NCI-H1417 treated with DMSO at 0.1 percent for 48 hours (cell line): ENCODE measurements at regions not wholly inside any gene's neighbourhood (a gene's known extent, or its start where the extent isn't known, plus 50 kb on each side); places are given as distances from the start of the nearest gene placed in this dataset.

Experiments used
- DNase-seq: peaks from one replicate; lab custom pipeline; 2025; lab: John Stamatoyannopoulos, UW

DNA sequence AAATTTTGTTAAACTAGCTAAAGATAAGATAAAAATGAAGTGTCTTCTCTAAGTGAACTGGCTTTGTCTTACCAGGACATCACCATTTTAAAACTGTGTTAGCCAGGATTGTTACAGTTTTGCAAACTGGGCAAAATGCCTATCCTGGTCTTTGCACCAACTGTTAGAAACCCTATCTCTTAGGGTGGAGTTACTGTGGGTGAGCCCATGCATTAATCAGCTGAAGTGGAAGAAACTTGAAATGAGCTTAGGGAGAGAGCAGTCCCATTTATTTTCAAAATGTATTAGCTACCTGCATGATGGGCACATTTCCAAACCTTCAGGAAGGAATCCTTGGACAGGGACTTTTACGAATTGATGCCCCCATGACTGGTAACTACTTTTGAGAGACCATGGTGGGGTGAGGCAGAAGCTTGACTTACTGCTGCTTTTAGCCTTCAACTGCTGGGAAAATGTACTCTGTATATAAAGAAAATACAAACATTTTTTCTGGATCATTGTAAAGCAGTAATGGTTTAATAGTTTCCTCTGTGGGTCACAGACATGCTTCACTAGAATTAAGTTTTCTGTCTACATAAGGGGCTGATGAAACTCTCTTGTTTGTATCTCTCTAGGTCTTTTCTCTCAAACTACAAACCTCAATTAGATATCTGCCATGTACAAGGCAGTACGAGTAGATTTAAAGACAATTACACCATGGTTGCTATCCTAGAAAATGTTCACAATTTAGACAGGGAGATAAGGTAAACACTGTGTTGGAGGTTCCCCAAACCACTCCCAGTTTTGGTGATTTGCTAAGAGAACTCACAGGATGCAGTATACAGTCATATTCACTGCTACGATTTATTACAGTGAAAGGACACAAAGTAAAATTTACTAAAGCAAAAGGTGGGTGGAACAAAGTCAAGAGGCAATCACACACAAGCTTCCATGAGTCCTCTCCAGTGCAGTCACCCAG is 321.4 kb upstream of the MMADHC start:
- no peak for DNase-seq

DNA sequence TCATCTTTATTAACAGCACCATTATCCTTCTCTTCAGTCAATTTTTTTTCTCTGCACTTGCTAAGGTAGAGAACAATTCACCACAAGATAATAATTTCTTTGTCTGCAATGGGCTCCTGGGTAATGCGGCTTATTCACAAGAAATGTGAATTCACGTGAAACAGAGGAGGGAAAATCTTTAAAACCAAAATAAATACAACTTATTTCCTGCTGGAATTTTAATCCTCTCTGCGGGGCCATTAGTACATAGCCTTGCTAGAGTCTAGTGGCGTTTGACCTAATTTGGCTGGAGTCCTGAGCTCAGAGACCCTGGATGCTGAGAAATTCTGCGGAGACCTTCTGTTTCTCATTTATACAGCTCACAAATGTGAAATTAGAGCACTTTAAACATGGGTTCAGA is 319.3 kb upstream of the MMADHC start:
- no peak for DNase-seq

DNA sequence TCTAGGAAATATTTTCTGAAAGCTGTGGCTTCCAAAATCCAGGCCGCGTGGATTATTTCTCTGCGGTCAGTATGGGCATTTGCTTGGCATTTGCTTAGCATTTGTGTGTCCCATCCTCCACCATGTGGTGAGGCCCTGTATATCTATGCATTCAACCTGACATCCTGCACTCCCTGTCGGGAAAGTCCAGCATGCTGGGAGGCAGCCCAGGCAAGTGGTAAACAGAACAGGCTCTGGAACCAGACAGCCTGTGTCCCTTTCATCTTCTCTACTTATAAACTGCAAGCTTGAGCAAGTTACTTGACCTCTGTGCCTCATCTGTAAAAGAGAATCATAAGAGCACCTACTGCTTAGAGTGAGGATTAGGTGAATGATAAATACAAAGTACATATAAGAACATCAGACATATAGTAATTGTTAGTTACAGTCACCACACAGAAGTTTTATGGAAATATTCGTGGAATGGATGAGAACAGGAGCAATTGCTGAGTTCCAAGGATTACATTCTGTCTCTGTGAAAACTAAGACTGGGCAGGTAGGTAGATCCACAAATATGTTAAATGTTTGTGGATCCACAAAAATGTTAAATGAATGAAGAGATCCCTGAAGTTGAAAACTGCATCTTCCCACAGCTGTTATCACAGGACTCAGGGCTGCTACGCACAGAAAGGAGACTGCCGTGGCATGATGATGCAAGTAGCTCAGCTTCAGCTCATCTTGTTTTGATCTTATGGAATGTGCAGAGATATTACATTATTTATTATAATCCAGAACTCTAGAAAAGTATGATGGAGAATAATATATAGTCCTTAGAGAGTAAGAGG is 317.0 kb upstream of the MMADHC start:
- DNase-seq: no peak

DNA sequence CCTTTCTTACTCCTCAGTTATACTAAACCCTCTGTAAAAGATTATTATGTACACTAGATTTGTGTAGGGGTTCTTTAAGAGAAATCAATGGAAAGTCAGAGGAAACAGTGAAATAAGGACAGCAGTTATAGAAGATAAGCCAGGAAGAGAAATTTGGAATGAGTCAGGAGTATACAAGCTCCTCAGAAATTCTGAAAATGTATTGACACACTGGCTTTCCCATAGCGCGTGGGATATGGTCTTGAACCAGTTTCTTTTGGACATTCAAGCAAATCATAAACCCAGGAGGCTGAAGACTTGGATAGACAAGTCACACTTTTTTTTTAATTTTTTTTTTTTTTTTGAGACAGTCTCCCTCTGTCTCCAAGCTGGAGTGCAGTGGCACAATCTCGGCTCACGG is 316.1 kb upstream of the MMADHC start:
- no peak for DNase-seq

DNA sequence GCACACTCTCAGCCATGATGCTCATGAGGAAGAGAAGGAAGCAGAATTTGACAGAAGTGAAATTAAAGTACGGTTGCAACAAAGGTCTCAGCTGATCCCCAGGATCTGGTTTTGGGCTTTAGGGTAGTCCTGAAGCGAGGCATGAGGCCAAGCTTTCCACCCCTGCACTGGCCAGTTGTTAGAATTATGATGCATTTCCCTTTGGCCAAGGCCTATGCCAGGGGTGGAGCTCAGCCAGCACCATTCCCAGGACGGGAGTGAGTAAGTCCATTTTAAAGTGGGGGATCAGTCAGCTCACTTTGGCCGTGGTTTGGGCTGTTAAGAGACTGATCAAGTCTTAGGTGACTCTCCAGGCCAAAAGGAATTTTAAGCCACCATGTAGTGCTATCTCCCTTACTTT is 314.5 kb upstream of the MMADHC start:
- no peak for DNase-seq

DNA sequence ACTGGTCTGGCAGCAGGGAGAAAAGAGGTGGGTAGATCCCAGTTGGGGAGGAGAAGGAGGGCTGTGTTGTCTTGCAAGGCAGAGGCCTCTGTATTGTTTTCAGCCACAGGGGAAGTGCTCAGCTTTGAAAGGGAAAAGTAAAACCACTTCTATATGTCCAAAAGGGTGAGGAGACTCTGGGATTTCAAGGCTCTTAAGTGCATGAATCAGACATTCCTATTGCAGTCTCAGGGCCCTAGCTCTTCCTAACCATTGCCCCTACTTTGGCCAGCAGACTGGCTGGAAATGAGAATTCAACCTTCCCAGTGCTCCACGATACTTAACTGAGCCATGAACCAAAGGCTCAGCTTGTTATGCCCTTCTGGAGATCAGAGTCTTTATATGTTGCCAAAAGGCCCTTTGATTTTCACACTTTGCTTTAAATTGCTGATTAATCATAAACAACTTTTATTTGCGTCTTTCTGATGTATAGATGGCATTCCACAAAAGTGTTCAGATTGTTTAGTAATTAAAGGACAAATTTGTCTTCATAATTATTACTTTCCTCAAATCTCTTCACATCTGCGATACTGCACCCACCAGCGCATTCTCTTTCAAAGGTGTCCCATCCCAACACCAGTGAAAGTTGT is 313.8 kb upstream of the MMADHC start:
- no peak for DNase-seq

DNA sequence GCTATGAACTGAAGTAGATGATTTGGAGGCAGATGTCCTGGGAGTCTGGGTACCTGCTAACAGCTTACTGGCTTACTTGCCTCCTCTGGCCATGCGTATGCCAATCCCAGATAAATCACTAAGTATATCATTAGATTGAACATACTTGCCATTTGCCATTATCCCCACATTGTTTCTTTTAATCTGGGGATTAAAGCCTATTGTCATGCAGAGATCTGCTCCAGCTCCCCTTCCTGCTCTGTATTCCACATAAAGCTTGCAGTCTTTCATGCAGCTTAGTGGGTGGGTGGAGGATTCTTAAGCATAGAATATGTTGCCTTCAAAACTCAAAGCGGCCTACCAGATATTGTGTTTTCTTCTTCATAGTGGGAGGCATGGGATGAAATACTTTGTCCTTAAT is 311.8 kb upstream of the MMADHC start:
- no peak for DNase-seq

DNA sequence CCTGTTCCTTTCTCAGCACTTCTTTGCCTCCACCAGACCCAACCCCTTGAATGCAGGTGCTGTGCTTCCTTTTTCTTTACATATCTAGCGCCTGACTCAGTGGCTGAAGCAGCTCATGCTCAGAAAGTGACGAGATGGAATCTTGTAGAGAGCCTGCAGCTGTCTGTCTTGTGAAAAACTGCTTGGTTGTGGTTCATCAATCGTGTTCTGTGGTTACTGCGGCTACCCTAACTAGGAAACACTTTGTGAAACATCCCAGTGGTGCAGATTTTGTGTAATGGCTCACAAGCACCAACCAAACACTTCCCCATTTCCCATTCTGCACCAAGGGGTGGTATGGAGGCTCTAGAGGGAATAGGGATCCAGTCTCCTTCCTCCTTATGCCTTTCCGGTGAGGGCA is 307.2 kb upstream of the MMADHC start:
- no peak for DNase-seq

DNA sequence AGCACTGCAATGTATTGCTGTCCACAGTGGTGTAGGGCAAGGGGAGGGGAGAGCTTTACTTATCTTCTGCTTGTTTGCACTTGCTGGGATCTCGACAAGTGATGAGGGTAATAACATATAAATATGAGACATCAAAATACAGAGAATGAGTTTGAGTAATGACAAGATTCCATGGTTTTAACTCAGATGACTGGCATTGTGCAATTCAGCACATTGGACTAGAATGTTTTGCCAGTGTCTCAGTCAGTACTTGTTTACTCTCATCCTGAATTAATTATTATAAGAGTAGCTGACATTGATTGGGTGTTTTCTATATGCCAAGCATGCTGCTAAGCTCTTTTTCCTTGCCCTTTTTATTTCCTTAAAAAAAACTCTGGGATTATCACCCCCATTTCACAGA is 306.7 kb upstream of the MMADHC start:
- no peak for DNase-seq

DNA sequence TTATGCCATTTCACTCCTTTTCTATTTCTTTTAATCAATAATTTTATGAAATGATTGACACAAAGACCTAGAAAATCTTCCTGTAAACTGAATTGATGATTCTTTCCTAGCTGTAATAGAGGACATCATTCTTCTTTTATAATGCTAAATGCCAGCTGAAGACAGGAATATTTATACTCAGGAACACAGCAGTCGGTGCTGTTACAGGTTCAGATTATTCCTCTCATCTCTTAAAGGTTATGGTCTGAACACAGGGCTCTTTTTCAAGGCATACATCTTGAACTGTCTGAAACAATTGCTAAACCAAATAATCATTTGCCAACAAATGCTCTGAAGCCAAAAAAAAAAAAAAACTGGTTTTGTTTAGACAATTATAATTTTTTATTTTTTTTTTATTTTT is 305.0 kb upstream of the MMADHC start:
- no peak for DNase-seq

DNA sequence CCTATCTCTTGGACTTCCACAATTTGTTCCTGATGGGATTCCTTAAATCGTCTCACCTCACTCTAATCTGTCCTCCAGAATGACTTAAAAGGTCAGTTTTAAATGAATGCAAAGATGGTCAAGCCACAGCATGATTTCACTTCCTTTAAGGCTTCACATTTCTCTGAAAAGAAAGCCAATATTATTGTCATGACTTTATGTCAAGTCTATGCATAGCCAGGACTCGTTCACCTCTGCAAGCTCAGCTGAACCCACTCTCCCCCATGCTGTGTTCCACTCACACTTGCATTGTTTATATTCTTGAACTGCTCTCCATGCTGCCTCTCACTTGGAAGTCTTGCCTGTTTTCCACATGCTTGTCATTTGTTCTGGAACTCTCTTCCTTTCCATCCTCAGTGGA is 298.4 kb upstream of the MMADHC start:
- DNase-seq: no peak

DNA sequence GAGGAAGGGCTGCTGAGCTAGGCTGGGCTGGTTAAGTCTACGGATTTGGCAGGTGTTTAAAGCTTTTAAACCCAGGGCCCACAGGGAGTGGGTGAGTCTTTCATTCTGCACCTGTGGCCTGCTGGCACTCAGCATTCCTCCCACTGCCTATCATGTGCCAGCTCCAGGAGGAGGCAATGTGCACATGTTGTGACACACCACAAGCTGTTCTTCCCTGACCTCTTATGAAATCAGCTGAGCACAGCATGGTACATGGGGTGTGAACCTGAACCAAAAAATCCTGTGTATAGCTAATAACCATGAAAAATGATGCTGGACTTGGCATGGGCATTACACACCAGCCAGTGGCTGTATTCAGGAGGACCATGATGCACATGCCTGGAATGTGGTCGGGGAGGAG is 297.9 kb upstream of the MMADHC start:
- no peak for DNase-seq

DNA sequence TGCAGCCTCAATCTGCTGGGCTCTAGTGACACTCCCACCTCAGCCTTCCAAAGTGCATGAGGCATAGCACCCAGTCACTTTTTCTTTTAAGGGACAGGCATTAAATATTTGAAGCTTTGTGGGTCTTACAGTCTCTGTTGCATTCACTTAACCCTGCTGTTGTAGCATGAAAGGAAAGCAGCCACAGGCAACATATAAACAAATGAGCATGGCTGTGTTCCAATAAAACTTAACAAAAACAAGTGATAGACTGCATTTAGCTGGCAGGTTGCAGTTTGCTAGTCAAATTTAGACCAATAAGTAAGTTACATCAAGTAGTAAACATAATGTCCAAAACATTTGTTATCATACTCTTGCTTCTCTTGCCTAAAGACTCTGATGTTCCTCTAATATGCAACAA is 297.3 kb upstream of the MMADHC start:
- no peak for DNase-seq

DNA sequence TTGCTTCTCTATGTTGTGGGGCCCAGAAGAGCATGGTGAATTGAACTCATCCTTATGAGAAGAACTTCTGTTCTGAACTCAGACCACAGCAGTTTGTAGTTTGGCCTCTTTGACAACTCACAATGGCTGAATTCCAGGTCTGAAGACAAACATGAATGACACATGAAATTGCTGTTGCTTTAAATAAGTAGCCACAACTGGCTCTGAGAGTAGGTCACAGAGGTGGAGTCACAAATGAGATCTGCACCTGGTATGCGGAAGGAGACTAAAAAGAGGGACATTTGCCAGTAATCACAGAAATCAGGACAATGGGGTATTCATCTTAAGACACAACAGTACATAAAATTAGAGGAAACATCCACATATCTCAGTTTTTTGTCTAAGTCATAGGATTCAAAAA is 290.3 kb upstream of the MMADHC start:
- no peak for DNase-seq

DNA sequence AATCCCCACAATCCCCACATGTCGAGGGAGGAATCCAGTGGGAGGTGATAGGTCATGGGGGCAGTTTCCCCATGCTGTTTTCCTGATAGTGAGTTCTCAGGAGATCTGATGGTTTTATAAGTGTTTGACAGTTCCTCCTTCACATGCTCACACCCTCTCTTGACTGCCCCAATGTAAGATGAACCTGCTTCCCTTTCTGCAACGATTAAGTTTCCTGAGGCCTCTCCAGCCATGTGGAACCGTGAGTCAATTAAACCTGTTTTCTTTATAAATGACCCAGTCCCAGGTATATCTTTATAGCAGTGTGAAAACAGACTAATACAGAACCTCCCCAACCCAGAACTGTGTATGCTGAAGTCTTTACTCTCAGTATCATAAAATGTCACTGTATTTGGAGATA is 289.5 kb upstream of the MMADHC start:
- DNase-seq: no peak

DNA sequence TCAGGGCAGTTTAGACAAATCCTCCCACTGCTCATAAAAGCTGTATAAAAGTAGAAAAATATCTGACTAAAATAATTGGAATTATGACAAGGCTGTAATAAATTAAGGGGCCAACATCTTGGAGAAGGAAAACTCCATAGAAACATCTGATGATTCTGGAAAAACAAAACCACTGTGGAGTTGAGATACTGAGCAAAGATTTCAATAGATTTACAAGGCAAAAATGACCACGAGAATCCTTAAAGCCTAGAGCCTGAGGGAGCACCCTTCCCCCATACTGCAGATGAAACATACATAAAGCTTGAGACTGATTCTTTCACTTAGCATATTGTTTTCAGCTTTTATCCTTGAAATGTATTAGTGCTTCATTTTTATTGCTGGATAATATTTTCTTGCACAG is 286.4 kb upstream of the MMADHC start:
- no peak for DNase-seq

DNA sequence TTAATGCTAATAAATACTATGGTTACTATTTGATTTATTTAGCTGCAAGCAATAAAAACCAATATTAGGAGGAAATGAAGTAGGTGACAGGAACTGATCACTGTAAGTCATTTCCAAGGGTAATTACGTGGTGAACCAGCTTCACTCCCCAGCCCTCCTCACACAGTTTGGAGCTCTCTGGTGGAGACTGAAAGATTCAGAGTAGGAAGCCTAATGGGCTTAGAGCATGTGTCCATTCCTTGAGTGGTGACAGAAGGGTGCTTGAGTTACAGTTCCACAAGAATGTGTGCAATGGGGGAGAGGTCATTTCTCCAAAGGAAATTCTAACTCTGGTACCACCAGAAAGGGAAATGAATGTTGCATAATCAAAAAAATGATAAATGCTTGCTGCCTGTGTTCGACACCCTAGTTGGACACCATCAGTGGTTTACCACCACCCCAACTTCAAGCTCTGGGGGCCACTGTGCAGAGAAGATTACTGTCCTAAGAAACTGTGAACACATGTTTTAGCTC is 285.1 kb upstream of the MMADHC start:
- no peak for DNase-seq

DNA sequence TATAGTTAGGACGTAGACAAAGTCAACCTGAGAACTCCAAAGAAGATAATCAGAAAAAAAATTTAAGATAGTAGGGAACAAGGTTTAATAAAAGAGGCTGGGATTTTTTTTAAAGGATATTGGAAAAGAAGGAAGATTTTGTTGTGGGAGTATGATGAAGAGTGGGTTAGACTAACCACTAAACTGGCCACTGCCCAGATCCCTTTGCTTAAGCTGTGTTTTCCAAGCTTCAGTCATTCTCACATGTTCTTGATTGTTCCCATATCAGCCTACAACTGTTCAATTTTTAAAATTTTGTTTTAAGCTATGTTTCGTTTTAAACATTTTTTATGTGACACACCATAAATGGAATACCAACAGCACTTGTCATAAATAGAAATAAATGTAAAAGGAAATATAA is 284.5 kb upstream of the MMADHC start:
- DNase-seq: no peak

DNA sequence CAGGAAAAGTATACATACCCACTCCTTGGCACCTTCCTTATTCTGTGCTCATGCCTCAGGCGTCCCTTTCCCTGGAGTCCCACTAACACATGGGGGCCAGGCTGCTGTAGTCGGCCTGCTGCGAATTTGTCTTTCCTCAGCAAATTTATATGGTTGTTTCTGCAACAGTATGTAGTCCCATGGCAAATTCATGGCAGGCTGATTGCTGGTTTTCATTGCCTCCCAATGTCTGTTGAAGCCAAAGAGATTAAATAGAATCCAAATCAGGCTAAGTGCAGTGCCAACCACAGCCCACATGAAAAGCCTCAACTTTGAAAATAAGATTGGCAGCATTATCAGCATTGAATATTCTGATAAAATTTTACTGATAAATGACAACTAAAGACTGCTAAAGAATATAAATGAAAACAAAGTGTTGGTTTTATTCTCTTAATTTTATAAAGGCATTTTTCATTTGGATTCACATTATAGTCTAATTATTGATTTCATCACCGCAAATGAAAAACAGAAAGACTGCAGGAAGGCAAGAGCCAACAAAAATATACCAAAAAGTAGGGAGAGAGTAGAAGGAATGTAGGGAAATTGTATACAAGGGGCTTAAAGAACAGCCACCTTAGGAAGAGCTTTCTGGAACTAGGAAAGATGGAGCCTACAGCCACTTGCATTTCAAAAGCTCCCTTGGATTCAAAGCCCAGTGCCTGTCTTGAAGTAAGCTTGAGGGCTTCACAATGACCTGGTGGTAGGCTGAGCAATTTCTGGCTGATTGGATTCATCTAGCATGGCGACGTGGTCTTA is 283.7 kb upstream of the MMADHC start:
- DNase-seq: no peak

DNA sequence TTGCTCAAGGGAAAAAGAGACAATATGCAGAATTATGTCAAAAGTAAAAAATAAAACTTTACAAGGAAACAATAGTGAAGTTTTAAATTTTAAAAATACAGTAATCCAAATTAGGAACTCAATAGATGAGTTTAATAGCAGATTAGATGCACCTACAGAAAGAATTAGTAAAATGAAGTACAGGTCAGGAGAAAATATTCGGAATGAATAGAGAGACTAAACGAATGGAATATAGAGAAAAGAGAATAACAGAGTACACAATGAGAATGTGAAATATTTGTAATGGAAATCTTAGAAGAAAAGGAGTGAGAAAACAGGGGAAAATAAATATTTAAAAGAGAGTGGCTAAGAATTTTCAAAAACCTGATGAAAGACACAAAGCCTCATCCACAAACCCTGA is 275.7 kb upstream of the MMADHC start:
- no peak for DNase-seq

DNA sequence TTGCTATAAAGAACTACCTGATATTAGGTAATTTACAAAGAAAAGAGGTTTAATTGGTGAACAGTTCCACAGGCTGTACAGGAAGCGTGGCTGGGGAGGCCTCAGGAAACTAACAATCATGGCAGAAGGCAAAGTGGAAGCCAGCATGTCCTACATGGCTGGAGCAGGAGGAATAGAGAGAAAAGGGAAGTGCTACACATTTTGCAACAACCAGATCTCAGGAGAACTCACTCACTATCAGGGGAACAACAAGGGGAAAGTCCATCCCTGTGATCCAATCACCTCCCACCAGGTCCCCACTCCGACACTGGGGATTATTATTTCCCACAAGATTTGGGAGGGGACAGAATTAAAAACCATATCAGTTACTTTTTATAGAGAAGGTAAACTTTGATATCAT is 273.5 kb upstream of the MMADHC start:
- no peak for DNase-seq
